Nephron (organoid): ENCODE measurements at regions not wholly inside any gene's neighbourhood (a gene's known extent, or its start where the extent isn't known, plus 50 kb on each side); places are given as distances from the start of the nearest gene placed in this dataset.

Source experiments
- H3K27ac Mint-ChIP-seq, 3 experiments: 2 replicates each; pipeline ENCODE4 v1.8.0; 2020; ENCODE audit warnings: mixed read lengths in 3 of 3, mild to moderate bottlenecking in 2 of 3, moderate library complexity in 1 of 3
- H3K27me3 Mint-ChIP-seq: 2 replicates; pipeline ENCODE4 v1.8.0; 2021; ENCODE audit warnings: low read depth, mild to moderate bottlenecking, moderate library complexity, mixed read lengths
- H3K36me3 Mint-ChIP-seq: 2 replicates; pipeline ENCODE4 v1.8.0; 2020; ENCODE audit warnings: low read depth, mixed read lengths
- H3K4me1 Mint-ChIP-seq: 2 replicates; pipeline ENCODE4 v1.8.0; 2020; ENCODE audit warnings: mixed read lengths
- H3K4me3 Mint-ChIP-seq, 3 experiments: 2 replicates each; pipeline ENCODE4 v1.8.0; 2020; ENCODE audit warnings: mild to moderate bottlenecking in 3 of 3, mixed read lengths in 3 of 3, moderate library complexity in 2 of 3
- H3K9me3 Mint-ChIP-seq: 2 replicates; pipeline ENCODE4 v1.8.0; 2020; ENCODE audit warnings: mixed read lengths
- TF ChIP-seq, protein P1 (sequence below), 3 experiments: fragments of 200-600 bp; sonication (generic); IDR thresholded peaks; one replicate each; pipeline ENCODE4 v1.5.0; 2021; ENCODE audit warnings: antibody characterized with exemption in 3 of 3; ENCODE audit not compliant: unreplicated experiment in 3 of 3

- Mint-ChIP-seq H3K36me3 (no peaks in the 10 kb centered on the region), H3K4me3 (no peak overlapping the region), H3K9me3 (peaks cover 13% of the 10 kb centered on the region), H3K27me3 (no peaks in the 10 kb centered on the region), H3K27ac (no peak overlapping the region), H3K4me1 (no peaks in the 10 kb centered on the region)
- TF ChIP-seq, protein P1, sequence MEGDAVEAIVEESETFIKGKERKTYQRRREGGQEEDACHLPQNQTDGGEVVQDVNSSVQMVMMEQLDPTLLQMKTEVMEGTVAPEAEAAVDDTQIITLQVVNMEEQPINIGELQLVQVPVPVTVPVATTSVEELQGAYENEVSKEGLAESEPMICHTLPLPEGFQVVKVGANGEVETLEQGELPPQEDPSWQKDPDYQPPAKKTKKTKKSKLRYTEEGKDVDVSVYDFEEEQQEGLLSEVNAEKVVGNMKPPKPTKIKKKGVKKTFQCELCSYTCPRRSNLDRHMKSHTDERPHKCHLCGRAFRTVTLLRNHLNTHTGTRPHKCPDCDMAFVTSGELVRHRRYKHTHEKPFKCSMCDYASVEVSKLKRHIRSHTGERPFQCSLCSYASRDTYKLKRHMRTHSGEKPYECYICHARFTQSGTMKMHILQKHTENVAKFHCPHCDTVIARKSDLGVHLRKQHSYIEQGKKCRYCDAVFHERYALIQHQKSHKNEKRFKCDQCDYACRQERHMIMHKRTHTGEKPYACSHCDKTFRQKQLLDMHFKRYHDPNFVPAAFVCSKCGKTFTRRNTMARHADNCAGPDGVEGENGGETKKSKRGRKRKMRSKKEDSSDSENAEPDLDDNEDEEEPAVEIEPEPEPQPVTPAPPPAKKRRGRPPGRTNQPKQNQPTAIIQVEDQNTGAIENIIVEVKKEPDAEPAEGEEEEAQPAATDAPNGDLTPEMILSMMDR (IDR thresholded peaks at IDR 0.05; ENCODE audit: unreplicated experiment in 3 of 3), result no peak
These were observed 222.3 kb upstream of the ZC3H15 start for GRCh38 chr2:186263673-186264250.

GRCh38 chr2:186269536-186269935 lies 216.5 kb upstream of the ZC3H15 start:
- H3K27me3 Mint-ChIP-seq, result no peaks in the 10 kb centered on the region
- peaks cover 16% of the 10 kb centered on the region for H3K9me3 Mint-ChIP-seq
- TF ChIP-seq, protein P1 (IDR thresholded peaks at IDR 0.05; ENCODE audit: unreplicated experiment in 3 of 3), result no peak
- H3K27ac Mint-ChIP-seq, result no peak overlapping the region
- no peaks in the 10 kb centered on the region for H3K4me1 Mint-ChIP-seq
- H3K36me3 Mint-ChIP-seq, result no peaks in the 10 kb centered on the region
- H3K4me3 Mint-ChIP-seq, result no peak overlapping the region

DNA sequence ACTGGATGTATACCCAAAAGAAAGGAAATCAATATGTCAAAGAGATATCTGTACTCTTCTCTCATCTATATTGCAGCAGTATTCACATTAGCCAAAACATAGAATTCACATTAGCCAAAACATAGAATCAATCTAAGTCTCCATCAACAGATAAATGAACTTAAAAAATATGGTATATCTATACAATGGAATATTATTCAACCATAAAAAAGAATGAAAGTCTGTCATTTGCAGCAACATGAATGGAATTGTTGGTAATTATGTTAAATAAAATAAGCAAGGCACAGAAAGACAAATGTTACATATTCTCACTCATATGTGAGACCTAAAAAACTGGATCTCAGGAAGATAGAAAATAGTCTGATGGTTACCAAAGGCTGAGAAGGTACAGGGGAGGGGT lies 212.1 kb upstream of the ZC3H15 start:
- TF ChIP-seq, protein P1 (IDR thresholded peaks at IDR 0.05; ENCODE audit: unreplicated experiment in 3 of 3), result no peak
- Mint-ChIP-seq H3K4me3 (no peak overlapping the region), H3K27me3 (no peaks in the 10 kb centered on the region), H3K9me3 (peaks cover 3% of the 10 kb centered on the region), H3K27ac (no peak overlapping the region), H3K36me3 (no peaks in the 10 kb centered on the region), H3K4me1 (no peaks in the 10 kb centered on the region)

- H3K9me3 Mint-ChIP-seq, result peaks cover 3% of the 10 kb centered on the region
- no peaks in the 10 kb centered on the region for H3K36me3 Mint-ChIP-seq
- no peaks in the 10 kb centered on the region for H3K4me1 Mint-ChIP-seq
These were observed 211.0 kb upstream of the ZC3H15 start for GRCh38 chr2:186274936-186275575.

GRCh38 chr2:186276909-186277308 lies 209.2 kb upstream of the ZC3H15 start:
- no peaks in the 10 kb centered on the region for H3K4me1 Mint-ChIP-seq
- H3K36me3 Mint-ChIP-seq, result no peaks in the 10 kb centered on the region
- H3K4me3 Mint-ChIP-seq, result no peak overlapping the region
- no peak overlapping the region for H3K27ac Mint-ChIP-seq
- TF ChIP-seq, protein P1 (IDR thresholded peaks at IDR 0.05; ENCODE audit: unreplicated experiment in 3 of 3), result no peak
- no peaks in the 10 kb centered on the region for H3K27me3 Mint-ChIP-seq
- peaks cover 12% of the 10 kb centered on the region for H3K9me3 Mint-ChIP-seq

More at GRCh38 chr2:186274936-186275575, 211.0 kb upstream of the ZC3H15 start:
- H3K27ac Mint-ChIP-seq, result no peak overlapping the region
- no peaks in the 10 kb centered on the region for H3K27me3 Mint-ChIP-seq
- H3K4me3 Mint-ChIP-seq, result no peak overlapping the region
- TF ChIP-seq, protein P1 (IDR thresholded peaks at IDR 0.05; ENCODE audit: unreplicated experiment in 3 of 3), result no peak

DNA sequence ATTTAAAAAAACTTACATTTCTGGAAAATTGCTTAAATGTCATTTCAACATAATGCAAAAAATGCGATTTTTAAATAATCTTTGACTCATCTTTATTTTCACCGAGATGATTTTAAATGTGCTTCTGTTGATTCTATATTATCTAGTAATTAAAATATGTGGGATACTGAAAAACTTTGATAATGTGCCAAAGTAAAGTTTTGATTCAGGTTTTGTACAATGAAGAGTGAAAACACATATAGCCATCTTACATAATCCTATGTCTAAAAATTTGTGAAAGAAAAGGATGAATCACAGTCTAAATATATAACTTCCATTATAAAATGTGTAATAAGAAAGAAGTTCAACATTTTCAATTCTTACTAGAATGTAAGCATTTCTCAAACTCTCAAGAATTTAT lies 204.3 kb upstream of the ZC3H15 start:
- H3K36me3 Mint-ChIP-seq, result no peaks in the 10 kb centered on the region
- no peak overlapping the region for H3K4me3 Mint-ChIP-seq
- no peak overlapping the region for H3K27ac Mint-ChIP-seq
- TF ChIP-seq, protein P1 (IDR thresholded peaks at IDR 0.05; ENCODE audit: unreplicated experiment in 3 of 3), result no peak
- H3K9me3 Mint-ChIP-seq, result peaks cover 9% of the 10 kb centered on the region
- H3K27me3 Mint-ChIP-seq, result no peaks in the 10 kb centered on the region
- no peaks in the 10 kb centered on the region for H3K4me1 Mint-ChIP-seq
